ENCODE measurements at regions not wholly inside any gene's neighbourhood (a gene's known extent, or its start where the extent isn't known, plus 50 kb on each side); places are given as distances from the start of the nearest gene placed in this dataset.

GRCh38 chr14:62289471-62289870, 527.3 kb downstream of the SNAPC1 start:
- no peak overlapping the region for H3K4me3 ChIP-seq
- TF ChIP-seq, protein P1, sequence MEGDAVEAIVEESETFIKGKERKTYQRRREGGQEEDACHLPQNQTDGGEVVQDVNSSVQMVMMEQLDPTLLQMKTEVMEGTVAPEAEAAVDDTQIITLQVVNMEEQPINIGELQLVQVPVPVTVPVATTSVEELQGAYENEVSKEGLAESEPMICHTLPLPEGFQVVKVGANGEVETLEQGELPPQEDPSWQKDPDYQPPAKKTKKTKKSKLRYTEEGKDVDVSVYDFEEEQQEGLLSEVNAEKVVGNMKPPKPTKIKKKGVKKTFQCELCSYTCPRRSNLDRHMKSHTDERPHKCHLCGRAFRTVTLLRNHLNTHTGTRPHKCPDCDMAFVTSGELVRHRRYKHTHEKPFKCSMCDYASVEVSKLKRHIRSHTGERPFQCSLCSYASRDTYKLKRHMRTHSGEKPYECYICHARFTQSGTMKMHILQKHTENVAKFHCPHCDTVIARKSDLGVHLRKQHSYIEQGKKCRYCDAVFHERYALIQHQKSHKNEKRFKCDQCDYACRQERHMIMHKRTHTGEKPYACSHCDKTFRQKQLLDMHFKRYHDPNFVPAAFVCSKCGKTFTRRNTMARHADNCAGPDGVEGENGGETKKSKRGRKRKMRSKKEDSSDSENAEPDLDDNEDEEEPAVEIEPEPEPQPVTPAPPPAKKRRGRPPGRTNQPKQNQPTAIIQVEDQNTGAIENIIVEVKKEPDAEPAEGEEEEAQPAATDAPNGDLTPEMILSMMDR (IDR thresholded peaks at IDR 0.05) = no peak

DNA sequence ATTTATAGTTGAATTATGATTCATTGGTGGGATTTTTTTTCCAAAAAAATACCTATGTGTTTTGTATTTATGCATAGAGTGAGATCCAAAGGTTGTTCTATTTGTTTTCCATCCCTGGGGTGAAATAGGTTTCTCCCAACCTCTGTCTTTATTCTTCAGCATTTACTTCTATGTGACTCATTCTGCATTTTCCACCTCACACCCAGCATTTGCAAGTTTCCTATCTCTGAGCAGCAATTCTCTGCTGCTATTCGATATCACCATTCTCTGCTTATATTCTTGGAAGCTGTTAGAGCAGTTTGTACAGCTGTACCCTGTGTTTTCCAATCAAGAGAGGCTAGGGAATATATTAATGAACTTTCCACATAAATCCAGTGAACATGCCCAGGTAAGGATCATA, 538.9 kb downstream of the SNAPC1 start:
- Histone ChIP-seq H3K27ac (no peak overlapping the region), H3K4me3 (no peak overlapping the region)
- DNase-seq (ENCODE audit: low spot score) = no peak
- TF ChIP-seq, protein P1 (IDR thresholded peaks at IDR 0.05) = no peak

More at GRCh38 chr14:62289471-62289870, 527.3 kb downstream of the SNAPC1 start:
- no peak for DNase-seq (ENCODE audit: low spot score)
- H3K27ac ChIP-seq = no peak overlapping the region

DNA sequence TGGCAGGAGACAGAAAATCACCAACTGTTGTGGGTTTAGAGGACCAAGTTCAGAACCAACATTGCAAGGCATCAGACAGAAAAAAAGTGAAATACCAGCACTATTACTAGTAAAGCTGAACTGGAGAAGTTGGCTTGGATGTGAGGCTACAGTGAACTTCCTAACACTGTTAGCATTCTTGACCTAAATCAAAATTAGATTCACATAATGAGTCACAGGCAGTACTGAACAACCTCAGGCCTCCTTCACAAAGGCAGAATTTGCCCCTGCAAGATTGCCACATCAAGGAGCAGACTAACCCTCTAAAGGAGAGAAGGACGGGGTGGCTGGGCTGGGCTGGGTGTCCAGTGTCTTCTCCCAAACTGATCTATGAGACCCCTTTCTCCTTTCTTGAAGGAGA, 539.7 kb downstream of the SNAPC1 start:
- TF ChIP-seq, protein P1 (IDR thresholded peaks at IDR 0.05) = no peak
- H3K4me3 ChIP-seq = no peak overlapping the region
- H3K27ac ChIP-seq = no peak overlapping the region
- no peak for DNase-seq (ENCODE audit: low spot score)

GRCh38 chr14:62303437-62303836, 541.2 kb downstream of the SNAPC1 start:
- Histone ChIP-seq H3K4me3 (no peak overlapping the region), H3K27ac (no peak overlapping the region)
- TF ChIP-seq, protein P1 (IDR thresholded peaks at IDR 0.05) = no peak
- no peak for DNase-seq (ENCODE audit: low spot score)

DNA sequence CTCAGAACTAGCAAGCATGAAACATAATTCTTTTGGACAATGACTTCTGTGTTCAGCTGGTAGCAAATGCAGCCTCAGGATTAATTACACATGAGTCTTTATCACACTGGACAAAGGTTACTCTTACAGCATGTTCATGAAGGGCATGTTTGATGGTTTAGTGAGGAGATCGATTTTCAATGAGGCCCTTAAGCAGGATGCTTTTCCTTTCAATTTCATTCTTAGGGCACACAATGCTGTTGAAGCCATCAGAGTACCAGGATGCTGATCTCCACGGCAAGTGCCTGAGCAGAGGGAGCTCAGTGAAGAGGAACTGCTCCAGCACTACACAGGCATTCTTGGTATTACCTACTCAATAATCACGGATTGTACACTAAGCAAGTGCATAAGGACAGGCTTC, 542.0 kb downstream of the SNAPC1 start:
- no peak for DNase-seq (ENCODE audit: low spot score)
- TF ChIP-seq, protein P1 (IDR thresholded peaks at IDR 0.05) = no peak
- no peak overlapping the region for H3K4me3 ChIP-seq
- H3K27ac ChIP-seq = no peak overlapping the region

DNA sequence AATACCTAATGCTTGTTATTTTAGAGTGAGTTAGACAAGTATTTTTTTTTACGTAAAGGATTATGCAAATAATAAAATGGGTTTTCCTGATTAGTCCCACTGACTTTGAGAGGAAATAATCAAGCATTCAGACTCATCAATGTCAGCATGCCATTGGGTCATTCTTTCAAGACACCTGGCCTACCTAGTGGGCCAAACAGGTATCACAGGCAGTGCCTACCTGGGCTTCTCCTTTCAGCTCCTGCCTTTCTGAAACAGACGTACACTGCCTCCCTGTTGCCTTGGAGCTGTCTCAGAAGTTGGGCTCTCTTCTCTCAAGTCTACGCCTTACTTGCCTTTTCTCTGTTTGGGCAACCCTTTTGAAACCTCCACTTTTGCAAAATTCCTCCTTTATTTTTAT, 545.6 kb downstream of the SNAPC1 start:
- no peak for DNase-seq (ENCODE audit: low spot score)
- no peak overlapping the region for H3K4me3 ChIP-seq
- no peak overlapping the region for H3K27ac ChIP-seq
- TF ChIP-seq, protein P1 (IDR thresholded peaks at IDR 0.05) = no peak

DNA sequence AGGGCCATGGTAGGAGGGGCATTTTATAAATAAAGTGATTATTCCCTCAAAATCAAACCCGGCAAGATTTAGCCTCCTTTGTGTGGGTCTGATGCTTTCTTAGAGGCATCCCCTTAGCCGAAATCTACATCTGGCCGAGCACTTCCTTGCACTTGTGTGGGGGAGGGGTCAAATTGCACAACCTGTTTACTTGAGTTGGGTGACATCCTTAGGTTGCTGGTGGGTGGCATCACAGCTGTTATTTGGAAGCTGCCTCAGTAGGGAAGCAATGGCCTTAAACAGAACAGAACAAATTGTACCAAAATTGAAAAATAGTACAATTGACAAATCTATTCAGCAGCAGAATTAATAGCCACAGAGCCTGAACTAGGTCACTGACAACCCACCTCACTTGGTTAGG, 546.1 kb downstream of the SNAPC1 start:
- no peak overlapping the region for H3K27ac ChIP-seq
- TF ChIP-seq, protein P1 (IDR thresholded peaks at IDR 0.05) = no peak
- DNase-seq (ENCODE audit: low spot score) = no peak
- H3K4me3 ChIP-seq = no peak overlapping the region
